ENCODE measurements at regions not wholly inside any gene's neighbourhood (a gene's known extent, or its start where the extent isn't known, plus 50 kb on each side); places are given as distances from the start of the nearest gene placed in this dataset.
A peak's percentile ranks its signal among the peaks of the same experiment; 100 is the strongest.

DNA sequence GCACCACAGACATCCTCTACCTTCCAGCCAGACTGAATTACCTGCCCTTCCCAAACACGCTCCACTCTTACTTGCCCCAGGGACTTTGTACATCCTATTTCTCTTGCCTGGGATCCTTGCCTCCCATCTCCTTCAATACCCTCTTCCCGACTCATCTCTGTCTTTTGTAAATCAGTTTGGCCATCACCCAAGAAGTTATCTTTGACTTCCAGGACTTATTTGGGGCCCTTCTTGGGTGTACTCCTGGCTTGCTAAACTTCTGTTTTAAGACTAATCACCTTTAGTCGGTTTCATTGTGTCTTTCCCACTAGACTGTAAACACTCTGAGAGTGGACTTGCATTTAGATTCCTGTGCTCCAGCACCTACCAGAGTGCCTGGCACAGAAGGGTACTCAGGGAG lies 545.6 kb downstream of the ACTL7B start:
- Histone ChIP-seq H4K8ac (ENCODE audit: low read length) (peak overlapping the region; percentile 5), H2BK12ac (ENCODE audit: low read length in 2 of 2) (no peak overlapping the region), H2AFZ (ENCODE audit: low read depth, low read length) (no peak overlapping the region), H3K27me3 (ENCODE audit: control insufficient read depth in 1 of 2, insufficient read depth in 1 of 2, low read length in 2 of 2) (peaks cover 0 to 5% of the 10 kb centered on the region in 2 experiments), H3K36me3 (ENCODE audit: control insufficient read depth in 1 of 2, insufficient read depth in 2 of 2, low read depth in 1 of 2, low read length in 2 of 2) (no peaks in the 10 kb centered on the region), H3K18ac (ENCODE audit: low read depth in 1 of 2, low read length in 2 of 2) (no peak overlapping the region), H3K9me3 (ENCODE audit: control insufficient read depth, low read length) (peaks cover 12% of the 10 kb centered on the region), H3K4me1 (ENCODE audit: control insufficient read depth, insufficient read depth, low read depth, low read length) (no peaks in the 10 kb centered on the region), H2BK15ac (ENCODE audit: low read depth, poor library complexity, severe bottlenecking) (no peak overlapping the region), H3K4me3 (ENCODE audit: insufficient read depth in 1 of 2, low read depth in 1 of 2, low read length in 2 of 2) (no peak overlapping the region), H3K4me2 (ENCODE audit: low read length, poor library complexity, severe bottlenecking) (no peak overlapping the region), H2BK5ac (ENCODE audit: low read depth, low read length, poor library complexity, severe bottlenecking) (no peak overlapping the region), H2AK5ac (ENCODE audit: low read length, severe bottlenecking) (no peak overlapping the region), H3K79me1 (replicated peaks; ENCODE audit: low read length, poor library complexity, severe bottlenecking) (no peaks in the 10 kb centered on the region), H2BK120ac (ENCODE audit: low read depth, low read length) (no peak overlapping the region), H3K27ac (ENCODE audit: low read length, poor library complexity, severe bottlenecking) (no peak overlapping the region), H4K91ac (ENCODE audit: low read length) (no peak overlapping the region), H3K23ac (ENCODE audit: low read length in 2 of 2) (no peak overlapping the region), H3K14ac (ENCODE audit: low read length in 2 of 2) (peak overlapping the region in 1 of 2 experiments; percentile 81), H3K4ac (ENCODE audit: low read depth in 1 of 2, low read length in 2 of 2) (no peak overlapping the region), H3K9ac (ENCODE audit: low read length) (no peak overlapping the region)
- WGBS = 96% methylated on average over 3 of the region's 3 CpGs
- DNase-seq = no peak

DNA sequence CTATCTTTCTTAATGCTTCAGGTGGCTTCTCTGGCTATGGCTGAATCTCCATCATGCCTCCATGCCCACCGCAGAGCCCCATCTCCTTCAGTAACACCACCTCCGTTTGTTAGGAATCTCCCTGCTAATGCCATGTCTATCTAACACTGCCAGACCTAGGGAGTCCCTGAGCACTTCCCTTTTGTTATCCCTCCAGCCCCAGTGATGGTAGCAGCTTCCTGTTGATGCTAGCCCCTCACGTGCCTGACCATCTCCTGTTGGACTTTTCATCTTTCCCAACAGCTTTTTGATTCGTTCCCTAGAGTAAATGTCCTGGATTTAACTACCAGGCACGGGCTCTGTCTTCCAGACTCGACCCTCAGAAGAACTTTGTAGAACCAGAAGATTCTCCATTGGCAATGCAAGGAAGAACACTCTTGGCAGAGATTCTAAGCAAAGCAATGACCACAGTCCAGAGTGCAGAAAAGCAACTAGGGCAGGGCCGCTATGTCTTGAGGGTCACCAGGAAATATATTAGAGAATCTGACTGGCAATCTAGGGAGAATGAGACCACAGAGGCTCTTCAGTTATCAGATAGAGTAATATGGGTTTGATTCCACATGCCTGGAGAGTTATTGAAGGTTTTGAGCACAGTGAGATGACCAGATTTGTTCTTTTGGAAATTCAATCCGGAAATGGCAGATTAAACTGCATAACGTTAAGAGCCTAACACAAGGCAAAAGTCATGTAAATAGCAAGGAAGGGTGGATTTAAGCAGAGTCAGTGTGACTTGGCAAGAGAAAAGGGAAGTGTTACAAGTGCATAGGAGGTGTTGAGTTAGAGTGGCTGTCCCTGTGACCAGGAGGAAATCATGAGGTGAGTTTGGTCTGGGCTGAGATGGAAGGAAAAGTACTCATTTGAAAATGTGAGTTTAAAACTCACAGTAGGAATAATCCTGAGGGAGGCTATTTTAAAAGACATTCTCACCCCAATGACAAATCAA lies 555.2 kb downstream of the ACTL7B start:
- no peaks in the 10 kb centered on the region for H3K79me1 ChIP-seq (replicated peaks; ENCODE audit: low read length, poor library complexity, severe bottlenecking)
- H3K27ac ChIP-seq (ENCODE audit: low read length, poor library complexity, severe bottlenecking) = no peak overlapping the region
- H4K8ac ChIP-seq (ENCODE audit: low read length) = no peak overlapping the region
- no peak overlapping the region for H2BK15ac ChIP-seq (ENCODE audit: low read depth, poor library complexity, severe bottlenecking)
- H3K36me3 ChIP-seq (ENCODE audit: control insufficient read depth in 1 of 2, insufficient read depth in 2 of 2, low read depth in 1 of 2, low read length in 2 of 2) = no peaks in the 10 kb centered on the region
- H3K9ac ChIP-seq (ENCODE audit: low read length) = no peak overlapping the region
- no peak overlapping the region for H3K4ac ChIP-seq (ENCODE audit: low read depth in 1 of 2, low read length in 2 of 2)
- H3K18ac ChIP-seq (ENCODE audit: low read depth in 1 of 2, low read length in 2 of 2) = no peak overlapping the region
- no peak for DNase-seq
- H3K27me3 ChIP-seq (ENCODE audit: control insufficient read depth in 1 of 2, insufficient read depth in 1 of 2, low read length in 2 of 2) = no peaks in the 10 kb centered on the region
- H3K4me1 ChIP-seq (ENCODE audit: control insufficient read depth, insufficient read depth, low read depth, low read length) = no peaks in the 10 kb centered on the region
- H3K23ac ChIP-seq (ENCODE audit: low read length in 2 of 2) = no peak overlapping the region
- no peak overlapping the region for H3K4me3 ChIP-seq (ENCODE audit: insufficient read depth in 1 of 2, low read depth in 1 of 2, low read length in 2 of 2)
- WGBS = 93% methylated on average over 9 of the region's 9 CpGs
- no peaks in the 10 kb centered on the region for H3K9me3 ChIP-seq (ENCODE audit: control insufficient read depth, low read length)
- H4K91ac ChIP-seq (ENCODE audit: low read length) = no peak overlapping the region
- H2AK5ac ChIP-seq (ENCODE audit: low read length, severe bottlenecking) = no peak overlapping the region
- H2AFZ ChIP-seq (ENCODE audit: low read depth, low read length) = no peak overlapping the region
- no peak overlapping the region for H2BK12ac ChIP-seq (ENCODE audit: low read length in 2 of 2)
- H2BK5ac ChIP-seq (ENCODE audit: low read depth, low read length, poor library complexity, severe bottlenecking) = no peak overlapping the region
- no peak overlapping the region for H3K4me2 ChIP-seq (ENCODE audit: low read length, poor library complexity, severe bottlenecking)
- H2BK120ac ChIP-seq (ENCODE audit: low read depth, low read length) = no peak overlapping the region
- no peak overlapping the region for H3K14ac ChIP-seq (ENCODE audit: low read length in 2 of 2)

DNA sequence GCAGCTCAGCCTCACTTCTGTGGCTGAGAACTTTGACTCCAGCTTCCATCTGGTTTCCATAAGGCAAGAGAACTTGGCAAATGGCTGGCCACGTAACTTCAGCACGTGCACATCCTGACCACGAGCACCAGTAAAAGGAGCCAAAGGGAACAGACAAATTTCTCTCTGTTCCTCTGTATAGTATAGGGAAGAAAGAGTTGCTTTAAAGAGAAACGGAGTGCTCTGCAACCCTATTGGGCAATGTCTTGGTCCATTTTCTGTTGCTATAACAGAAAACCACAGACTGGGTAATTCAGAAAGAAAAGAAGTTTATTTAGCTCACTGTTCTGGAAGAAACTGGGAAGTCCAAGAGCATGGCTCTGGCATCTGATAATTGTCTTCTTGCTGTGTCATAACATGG lies 558.7 kb downstream of the ACTL7B start:
- Histone ChIP-seq H2AFZ (ENCODE audit: low read depth, low read length) (no peak overlapping the region), H2BK120ac (ENCODE audit: low read depth, low read length) (no peak overlapping the region), H3K27ac (ENCODE audit: low read length, poor library complexity, severe bottlenecking) (no peak overlapping the region), H2BK15ac (ENCODE audit: low read depth, poor library complexity, severe bottlenecking) (no peak overlapping the region), H3K36me3 (ENCODE audit: control insufficient read depth in 1 of 2, insufficient read depth in 2 of 2, low read depth in 1 of 2, low read length in 2 of 2) (no peaks in the 10 kb centered on the region), H2BK5ac (ENCODE audit: low read depth, low read length, poor library complexity, severe bottlenecking) (no peak overlapping the region), H3K79me1 (replicated peaks; ENCODE audit: low read length, poor library complexity, severe bottlenecking) (no peaks in the 10 kb centered on the region), H3K9me3 (ENCODE audit: control insufficient read depth, low read length) (no peaks in the 10 kb centered on the region), H3K4me2 (ENCODE audit: low read length, poor library complexity, severe bottlenecking) (no peak overlapping the region), H3K4me1 (ENCODE audit: control insufficient read depth, insufficient read depth, low read depth, low read length) (no peaks in the 10 kb centered on the region), H2BK12ac (ENCODE audit: low read length in 2 of 2) (no peak overlapping the region), H3K9ac (ENCODE audit: low read length) (peak overlapping the region; percentile 81), H3K4ac (ENCODE audit: low read depth in 1 of 2, low read length in 2 of 2) (no peak overlapping the region), H3K27me3 (ENCODE audit: control insufficient read depth in 1 of 2, insufficient read depth in 1 of 2, low read length in 2 of 2) (no peaks in the 10 kb centered on the region), H3K18ac (ENCODE audit: low read depth in 1 of 2, low read length in 2 of 2) (no peak overlapping the region), H2AK5ac (ENCODE audit: low read length, severe bottlenecking) (no peak overlapping the region), H3K23ac (ENCODE audit: low read length in 2 of 2) (no peak overlapping the region), H3K14ac (ENCODE audit: low read length in 2 of 2) (no peak overlapping the region), H4K8ac (ENCODE audit: low read length) (peak overlapping the region; percentile 13), H4K91ac (ENCODE audit: low read length) (no peak overlapping the region), H3K4me3 (ENCODE audit: insufficient read depth in 1 of 2, low read depth in 1 of 2, low read length in 2 of 2) (no peak overlapping the region)
- peak; percentile 68 for DNase-seq
- WGBS = 95% methylated on average over 4 of the region's 4 CpGs

DNA sequence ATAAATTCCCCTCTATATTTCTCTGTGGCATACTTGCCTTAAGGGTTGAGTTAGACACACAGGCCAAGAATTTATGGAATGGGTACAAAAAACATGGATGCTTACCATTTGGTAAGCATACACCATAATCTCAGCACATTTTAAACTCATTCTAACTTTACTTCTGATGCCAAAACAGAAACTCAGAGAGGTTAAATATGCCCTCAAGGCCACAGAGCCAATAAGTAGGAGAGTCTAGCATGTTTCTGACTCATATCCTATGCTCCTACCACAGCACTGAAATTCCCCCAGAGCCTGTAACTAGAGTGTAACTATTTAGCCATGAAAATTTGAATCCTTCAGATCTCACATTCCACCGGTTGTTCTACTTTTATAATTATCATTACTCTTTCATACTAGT lies 559.7 kb downstream of the ACTL7B start:
- Histone ChIP-seq H3K9ac (ENCODE audit: low read length) (peak overlapping the region; percentile 81), H2AFZ (ENCODE audit: low read depth, low read length) (no peak overlapping the region), H4K8ac (ENCODE audit: low read length) (no peak overlapping the region), H3K4me2 (ENCODE audit: low read length, poor library complexity, severe bottlenecking) (no peak overlapping the region), H2BK5ac (ENCODE audit: low read depth, low read length, poor library complexity, severe bottlenecking) (no peak overlapping the region), H3K4me1 (ENCODE audit: control insufficient read depth, insufficient read depth, low read depth, low read length) (no peaks in the 10 kb centered on the region), H2BK12ac (ENCODE audit: low read length in 2 of 2) (no peak overlapping the region), H4K91ac (ENCODE audit: low read length) (no peak overlapping the region), H3K14ac (ENCODE audit: low read length in 2 of 2) (no peak overlapping the region), H3K4ac (ENCODE audit: low read depth in 1 of 2, low read length in 2 of 2) (no peak overlapping the region), H3K23ac (ENCODE audit: low read length in 2 of 2) (no peak overlapping the region), H2BK120ac (ENCODE audit: low read depth, low read length) (no peak overlapping the region), H3K9me3 (ENCODE audit: control insufficient read depth, low read length) (no peaks in the 10 kb centered on the region), H3K27me3 (ENCODE audit: control insufficient read depth in 1 of 2, insufficient read depth in 1 of 2, low read length in 2 of 2) (no peaks in the 10 kb centered on the region), H3K27ac (ENCODE audit: low read length, poor library complexity, severe bottlenecking) (no peak overlapping the region), H3K36me3 (ENCODE audit: control insufficient read depth in 1 of 2, insufficient read depth in 2 of 2, low read depth in 1 of 2, low read length in 2 of 2) (no peaks in the 10 kb centered on the region), H3K79me1 (replicated peaks; ENCODE audit: low read length, poor library complexity, severe bottlenecking) (no peaks in the 10 kb centered on the region), H2BK15ac (ENCODE audit: low read depth, poor library complexity, severe bottlenecking) (no peak overlapping the region), H3K18ac (ENCODE audit: low read depth in 1 of 2, low read length in 2 of 2) (no peak overlapping the region), H2AK5ac (ENCODE audit: low read length, severe bottlenecking) (no peak overlapping the region), H3K4me3 (ENCODE audit: insufficient read depth in 1 of 2, low read depth in 1 of 2, low read length in 2 of 2) (no peak overlapping the region)
- peak; percentile 54 for DNase-seq
- WGBS = no CpG with 5 or more reads among the region's 1 CpG
